GM12878 (cell line): ENCODE measurements at regions not wholly inside any gene's neighbourhood (a gene's known extent, or its start where the extent isn't known, plus 50 kb on each side); places are given as distances from the start of the nearest gene placed in this dataset.

Experiments used
- ATAC-seq: fragments of 200-7000 bp; cut with Tn5 transposase; 3 replicates; pipeline ENCODE4 v1.9.1; 2020; ENCODE audit warnings: mild to moderate bottlenecking, moderate library complexity
- BruUV-seq: library from RNA; stranded (reverse); fragments of 400-500 nt; replicated peaks from 2 replicates; lab custom pipeline; 2021; lab: Mats Ljungman, UMichigan
- CTCF ChIA-PET: fragments of 300-600 bp; sonication (Branson Sonifier 250); formaldehyde crosslinking; extraction: SDS; loops from one replicate; lab custom pipeline; 2021; ENCODE audit warnings: inconsistent platforms; lab: Yijun Ruan, JAX
- POLR2A ChIA-PET: fragments of 350-600 bp; formaldehyde crosslinking; extraction: SDS; loops from one replicate; lab custom pipeline; 2021; ENCODE audit warnings: inconsistent platforms; lab: Charles Lee
- RAD21 ChIA-PET: fragments of 300-600 bp; sonication (Branson Sonifier 250); formaldehyde crosslinking; loops from one replicate; lab custom pipeline; 2023; ENCODE audit warnings: antibody characterized with exemption; ENCODE audit not compliant: unreplicated experiment; lab: Charles Lee
- SMC1A ChIA-PET: fragments of 300-600 bp; sonication (Branson Sonifier 250); formaldehyde crosslinking; loops from one replicate; lab custom pipeline; 2023; ENCODE audit not compliant: unreplicated experiment, uncharacterized antibody; lab: Charles Lee
- DNase-seq: peaks from one replicate; pipeline ENCODE4 v3.0.0-alpha.2; 2011; ENCODE audit warnings: low read depth, low spot score
- FAIRE-seq: peaks from 3 replicates; lab custom pipeline; 2011; peaks lifted over from hg19 to GRCh38; lab: Jason Lieb, UNC
- H2AFZ ChIP-seq: 2 replicates; pipeline ENCODE4 v1.6.0; 2011; ENCODE audit warnings: low read depth, low read length, control low read depth; ENCODE audit not compliant: control insufficient read depth
- H3K27ac ChIP-seq: 2 replicates; pipeline ENCODE4 v1.5.1; 2011; ENCODE audit warnings: control low read depth; ENCODE audit not compliant: control insufficient read depth, insufficient read depth
- H3K27me3 ChIP-seq, 2 experiments: replicated peaks in 1 of 2; 2 replicates each; pipeline versions ENCODE4 v1.6.0 to v1.6.1; 2011; ENCODE audit warnings: low read length in 1 of 2; ENCODE audit not compliant: control insufficient read depth in 2 of 2, insufficient read depth in 2 of 2
- H3K36me3 ChIP-seq, 2 experiments: 2 replicates each; pipeline ENCODE4 v1.5.1; 2011; ENCODE audit warnings: low read length in 1 of 2; ENCODE audit not compliant: control insufficient read depth in 2 of 2, insufficient read depth in 2 of 2
- H3K4me1 ChIP-seq: 2 replicates; pipeline ENCODE4 v1.6.1; 2011; ENCODE audit warnings: mild to moderate bottlenecking, low read length, moderate library complexity, mixed read lengths; ENCODE audit not compliant: control insufficient read depth, insufficient read depth
- H3K4me2 ChIP-seq: 2 replicates; pipeline ENCODE4 v1.6.0; 2011; ENCODE audit warnings: control low read depth; ENCODE audit not compliant: control insufficient read depth, insufficient read depth
- H3K4me3 ChIP-seq: fragments of 200-600 bp; sonication (generic); 2 replicates; pipeline ENCODE4 v1.5.1; 2016
- H3K79me2 ChIP-seq: 2 replicates; pipeline ENCODE4 v1.6.0; 2011; ENCODE audit warnings: low read length; ENCODE audit not compliant: control insufficient read depth, insufficient read depth
- H3K9ac ChIP-seq: 2 replicates; pipeline ENCODE4 v1.8.0; 2011; ENCODE audit warnings: low read length, control low read depth, mixed read lengths; ENCODE audit not compliant: control insufficient read depth, insufficient read depth
- H3K9me3 ChIP-seq: replicated peaks from 3 replicates; pipeline ENCODE4 v1.5.1; 2011; ENCODE audit warnings: mild to moderate bottlenecking, low read length; ENCODE audit not compliant: control insufficient read depth, insufficient read depth
- H4K20me1 ChIP-seq: 2 replicates; pipeline ENCODE4 v1.6.0; 2011; ENCODE audit not compliant: control insufficient read depth, insufficient read depth
- CBFB ChIP-seq: IDR thresholded peaks from 2 replicates; pipeline ENCODE4 v1.6.1; 2016; ENCODE audit warnings: antibody characterized with exemption, low read depth
- FOS ChIP-seq: IDR thresholded peaks from 3 replicates; pipeline ENCODE4 v1.6.1; 2011; ENCODE audit warnings: borderline replicate concordance; ENCODE audit not compliant: insufficient read length; ENCODE audit errors: extremely low read depth
- MAX ChIP-seq: IDR thresholded peaks from 2 replicates; pipeline ENCODE4 v1.6.1; 2012; ENCODE audit warnings: low read depth, low read length, improper control_type of control experiment
- MEF2A ChIP-seq: IDR thresholded peaks from 2 replicates; pipeline ENCODE4 v1.6.1; 2011; ENCODE audit warnings: low read depth, mild to moderate bottlenecking, low read length, moderate library complexity; ENCODE audit not compliant: insufficient read depth
- MTA3 ChIP-seq: IDR thresholded peaks from 2 replicates; pipeline ENCODE4 v1.6.1; 2012; ENCODE audit warnings: low read length, inconsistent platforms, borderline replicate concordance
- MYB ChIP-seq: fragments of 150-350 bp; IDR thresholded peaks from 2 replicates; pipeline ENCODE4 v1.6.1; 2014; ENCODE audit warnings: mild to moderate bottlenecking, low read depth, low read length, borderline replicate concordance
- NBN ChIP-seq: fragments of 450-650 bp; IDR thresholded peaks from 2 replicates; pipeline ENCODE4 v1.6.1; 2016
- NFYB ChIP-seq: IDR thresholded peaks from 2 replicates; pipeline ENCODE4 v1.6.1; 2011; ENCODE audit warnings: low read depth, mild to moderate bottlenecking, low read length, improper control_type of control experiment, moderate library complexity; ENCODE audit not compliant: insufficient read depth
- PRDM15 ChIP-seq: fragments of 450-650 bp; formaldehyde crosslinking; IDR thresholded peaks from 2 replicates; pipeline ENCODE4 v1.4.0; 2020; ENCODE audit warnings: mild to moderate bottlenecking, moderate library complexity
- ZBTB11 ChIP-seq: fragments of 450-650 bp; formaldehyde crosslinking; IDR thresholded peaks from 2 replicates; pipeline ENCODE4 v1.5.0; 2022; ENCODE audit warnings: mild to moderate bottlenecking, missing genetic modification characterization
- ZNF24 ChIP-seq: fragments of 450-650 bp; IDR thresholded peaks from 2 replicates; pipeline ENCODE4 v1.6.1; 2017; ENCODE audit warnings: antibody characterized with exemption, mild to moderate bottlenecking
- ZNF687 ChIP-seq: fragments of 450-650 bp; IDR thresholded peaks from 2 replicates; pipeline ENCODE4 v1.6.1; 2017; ENCODE audit warnings: mild to moderate bottlenecking, moderate library complexity
- WGBS: methylation state at CpG from one replicate; pipeline ENCODE4 v1.1.6; 2016; ENCODE audit warnings: low lambda C conversion rate; ENCODE audit not compliant: insufficient replicate concordance, insufficient coverage; ENCODE audit errors: missing lambda C conversion rate; 5-methylcytosine and 5-hydroxymethylcytosine counted together
- in situ Hi-C: fragments of 300-500 bp; cut with MboI; formaldehyde crosslinking; loops from 9 replicates; pipeline ENCODE4 v1.14.3; 2018; ENCODE audit warnings: mixed read lengths
- intact Hi-C: fragments of 100-400 bp; cut with micrococcal nuclease; formaldehyde crosslinking; loops from one replicate; pipeline ENCODE4 v1.14.2; 2022; ENCODE audit not compliant: unreplicated experiment

- no peak for TF ChIP-seq MYB
- no peak for TF ChIP-seq FOS
- TF ChIP-seq NBN, result no peak
Observed at GRCh38 chr3:194953291-194953690, 267.6 kb downstream of the FAM43A start (continued).

GRCh38 chr3:194955546-194955945 is 269.9 kb downstream of the FAM43A start:
- no peaks in the 10 kb centered on the region for H3K36me3 ChIP-seq
- FAIRE-seq, result no peak
- H2AFZ ChIP-seq, result no peak overlapping the region
- H3K9ac ChIP-seq, result no peak overlapping the region
- H3K9me3 ChIP-seq, result no peaks in the 10 kb centered on the region
- no peak for DNase-seq
- peaks cover 0 to 3% of the 10 kb centered on the region in 2 experiments; a peak in 1 of 4 replicates for H3K27me3 ChIP-seq
- no peak overlapping the region for H3K4me2 ChIP-seq
- ChIA-PET SMC1A (no interaction called here), RAD21 (no interaction called here), POLR2A (no interaction called here), CTCF (no interaction called here)
- no peak overlapping the region for H3K27ac ChIP-seq
- 26% methylated on average over 7 of the region's 7 CpGs for WGBS
- no TSS peak for BruUV-seq
- no peak for ATAC-seq
- no peaks in the 10 kb centered on the region for H4K20me1 ChIP-seq
- no peaks in the 10 kb centered on the region for H3K79me2 ChIP-seq
- intact Hi-C loops, result no loop called here
- H3K4me1 ChIP-seq, result no peaks in the 10 kb centered on the region
- no peak overlapping the region for H3K4me3 ChIP-seq
- in situ Hi-C loops, result no loop called here
- TF ChIP-seq CBFB, result no peak
- TF ChIP-seq NFYB, result no peak
- TF ChIP-seq ZBTB11, result no peak
- no peak for TF ChIP-seq ZNF24
- TF ChIP-seq MTA3, result no peak
- TF ChIP-seq MEF2A, result no peak
- TF ChIP-seq PRDM15 (CRISPR knock-in tag), result no peak
- no peak for TF ChIP-seq ZNF687
- no peak for TF ChIP-seq MAX
